H1 (cell line): ENCODE measurements at regions not wholly inside any gene's neighbourhood (a gene's known extent, or its start where the extent isn't known, plus 50 kb on each side); places are given as distances from the start of the nearest gene placed in this dataset.

Experiments
- CTCF ChIA-PET: fragments of 300-600 bp; sonication (Branson Sonifier 250); formaldehyde crosslinking; loops from one replicate; lab custom pipeline; 2021; ENCODE audit not compliant: partially characterized antibody; lab: Charles Lee
- POLR2A ChIA-PET: fragments of 300-600 bp; sonication (Branson Sonifier 250); formaldehyde crosslinking; loops from one replicate; lab custom pipeline; 2021; ENCODE audit warnings: inconsistent platforms; ENCODE audit not compliant: partially characterized antibody; lab: Charles Lee
- DNase-seq, 2 experiments: peaks; one replicate each; pipeline versions ENCODE4 v3.0.0 to v3.0.0-alpha.2; 2010 to 2022; ENCODE audit warnings: low spot score in 2 of 2, low read depth in 1 of 2, mixed read lengths in 1 of 2
- FAIRE-seq: peaks from 2 replicates; lab custom pipeline; 2011; peaks lifted over from hg19 to GRCh38; lab: Jason Lieb, UNC
- H2AFZ ChIP-seq: 2 replicates; pipeline ENCODE4 v1.8.1; 2012; ENCODE audit warnings: low read length, inconsistent platforms
- H2AK5ac ChIP-seq: 2 replicates; pipeline ENCODE4 v1.6.1; 2013; ENCODE audit warnings: low read depth, low read length
- H2BK120ac ChIP-seq: replicated peaks from 2 replicates; pipeline ENCODE3; 2013; ENCODE audit warnings: low read depth, low read length, inconsistent platforms
- H2BK12ac ChIP-seq: 2 replicates; pipeline ENCODE4 v1.6.1; 2013; ENCODE audit warnings: low read depth, low read length
- H2BK15ac ChIP-seq: 2 replicates; pipeline ENCODE4 v1.6.1; 2013; ENCODE audit warnings: low read length
- H2BK20ac ChIP-seq: 2 replicates; pipeline ENCODE4 v1.6.1; 2013; ENCODE audit warnings: low read length
- H2BK5ac ChIP-seq: 2 replicates; pipeline ENCODE4 v1.6.1; 2013; ENCODE audit warnings: low read depth, low read length
- H3K14ac ChIP-seq: 2 replicates; pipeline ENCODE4 v1.6.1; 2013; ENCODE audit warnings: inconsistent platforms; ENCODE audit not compliant: insufficient read length
- H3K18ac ChIP-seq: 2 replicates; pipeline ENCODE4 v1.6.1; 2013; ENCODE audit warnings: low read length; ENCODE audit errors: extremely low read depth
- H3K23ac ChIP-seq: 2 replicates; pipeline ENCODE4 v1.6.1; 2013; ENCODE audit warnings: inconsistent platforms; ENCODE audit not compliant: insufficient read length
- H3K23me2 ChIP-seq: 2 replicates; pipeline ENCODE4 v1.6.1; 2013; ENCODE audit warnings: low read depth, low read length
- H3K27ac ChIP-seq: 2 replicates; pipeline ENCODE4 v1.6.1; 2011; ENCODE audit warnings: low read depth, low read length, inconsistent platforms
- H3K27me3 ChIP-seq, 4 experiments: replicated peaks in 1 of 4; 1 replicate in 1 of 4; 2 replicates in 3 of 4; pipeline versions ENCODE4 v1.6.1 to v1.8.1; 2011 to 2013; ENCODE audit warnings: low read length in 3 of 4, mild to moderate bottlenecking in 3 of 4, inconsistent platforms in 2 of 4, mixed read lengths in 2 of 4, moderate library complexity in 1 of 4; ENCODE audit not compliant: control insufficient read depth in 3 of 4, insufficient read depth in 3 of 4; ENCODE audit errors: extremely low read depth in 1 of 4
- H3K36me3 ChIP-seq, 4 experiments: 2 replicates each; pipeline versions ENCODE4 v1.6.1 to v1.8.1; 2011 to 2013; ENCODE audit warnings: mild to moderate bottlenecking in 4 of 4, low read length in 3 of 4, moderate library complexity in 2 of 4, control low read depth in 1 of 4, inconsistent platforms in 1 of 4; ENCODE audit not compliant: insufficient read depth in 4 of 4, control insufficient read depth in 2 of 4
- H3K4ac ChIP-seq: replicated peaks from 2 replicates; pipeline ENCODE3; 2013; ENCODE audit warnings: low read length, low read depth, mixed read lengths, inconsistent platforms; ENCODE audit not compliant: insufficient read length
- H3K4me1 ChIP-seq, 4 experiments: replicated peaks in 1 of 4; 1 replicate in 1 of 4; 2 replicates in 3 of 4; pipeline versions ENCODE4 v1.6.1 to v1.8.1; 2011 to 2013; ENCODE audit warnings: low read length in 3 of 4, inconsistent platforms in 2 of 4, mixed read lengths in 1 of 4; ENCODE audit not compliant: insufficient read depth in 4 of 4, control insufficient read depth in 3 of 4
- H3K4me2 ChIP-seq, 2 experiments: 2 replicates each; pipeline versions ENCODE4 v1.6.1 to v1.8.1; 2011 to 2013; ENCODE audit warnings: low read depth in 2 of 2, low read length in 2 of 2, control low read depth in 1 of 2, inconsistent platforms in 1 of 2, mild to moderate bottlenecking in 1 of 2; ENCODE audit not compliant: insufficient read depth in 1 of 2
- H3K4me3 ChIP-seq, 4 experiments: fragments of 200-600, 300-600 bp in 1 of 4; sonication (generic), shearing (Covaris generic), sonication (Bioruptor Twin) in 1 of 4; 2 replicates each; pipeline versions ENCODE4 v1.5.1 to v1.8.1; 2011 to 2016; ENCODE audit warnings: low read length in 4 of 4, low read depth in 3 of 4, control low read depth in 2 of 4, inconsistent platforms in 2 of 4, mild to moderate bottlenecking in 2 of 4, mixed read lengths in 1 of 4, moderate library complexity in 1 of 4; ENCODE audit not compliant: insufficient read depth in 2 of 4; ENCODE audit errors: extremely low read depth in 1 of 4
- H3K56ac ChIP-seq: replicated peaks from 2 replicates; pipeline ENCODE3; 2013; ENCODE audit warnings: low read depth, mild to moderate bottlenecking, mixed read lengths, low read length, inconsistent platforms; ENCODE audit not compliant: insufficient read length
- H3K79me1 ChIP-seq: 2 replicates; pipeline ENCODE4 v1.6.1; 2013; ENCODE audit warnings: low read depth, low read length, control low read depth
- H3K79me2 ChIP-seq, 2 experiments: 2 replicates each; pipeline versions ENCODE4 v1.6.1 to v1.8.1; 2012 to 2013; ENCODE audit warnings: low read length in 2 of 2, mild to moderate bottlenecking in 2 of 2, inconsistent platforms in 1 of 2; ENCODE audit not compliant: insufficient read depth in 2 of 2, control insufficient read depth in 1 of 2
- H3K9ac ChIP-seq, 4 experiments: replicated peaks in 1 of 4; 1 replicate in 1 of 4; 2 replicates in 3 of 4; pipeline versions ENCODE4 v1.6.1 to v1.8.1; 2011 to 2013; ENCODE audit warnings: low read depth in 3 of 4, low read length in 3 of 4, control low read depth in 2 of 4, mild to moderate bottlenecking in 2 of 4, moderate library complexity in 2 of 4, inconsistent platforms in 1 of 4; ENCODE audit errors: extremely low read depth in 1 of 4
- H3K9me3 ChIP-seq, 2 experiments: 2 replicates each; pipeline versions ENCODE4 v1.6.1 to v1.8.1; 2012 to 2013; ENCODE audit warnings: mild to moderate bottlenecking in 2 of 2, moderate library complexity in 2 of 2, control low read depth in 1 of 2, inconsistent platforms in 1 of 2, low read depth in 1 of 2, low read length in 1 of 2, mixed read lengths in 1 of 2; ENCODE audit not compliant: insufficient read depth in 2 of 2
- H4K20me1 ChIP-seq, 2 experiments: replicated peaks in 1 of 2; 2 replicates each; pipeline versions ENCODE3 to v1.8.1; 2011 to 2013; ENCODE audit warnings: inconsistent platforms in 2 of 2, low read length in 2 of 2, mild to moderate bottlenecking in 1 of 2; ENCODE audit not compliant: insufficient read depth in 2 of 2, control insufficient read depth in 1 of 2
- H4K5ac ChIP-seq: 2 replicates; pipeline ENCODE4 v1.6.1; 2013; ENCODE audit warnings: low read length, low read depth, mixed read lengths, inconsistent platforms; ENCODE audit not compliant: insufficient read length
- H4K8ac ChIP-seq: 2 replicates; pipeline ENCODE4 v1.8.0; 2013; ENCODE audit warnings: mild to moderate bottlenecking, moderate library complexity, low read length, inconsistent platforms; ENCODE audit not compliant: insufficient read depth; ENCODE audit errors: extremely low read depth
- H4K91ac ChIP-seq: replicated peaks from 2 replicates; pipeline ENCODE3; 2013; ENCODE audit warnings: low read length, mixed read lengths, inconsistent platforms; ENCODE audit not compliant: insufficient read length
- BACH1 ChIP-seq: IDR thresholded peaks from 2 replicates; pipeline ENCODE4 v1.6.1; 2012; ENCODE audit warnings: low read length, improper control_type of control experiment
- RAD21 ChIP-seq, 2 experiments: IDR thresholded peaks in 1 of 2; conservative IDR thresholded peaks in 1 of 2; 2 replicates each; pipeline ENCODE4 v1.6.1; 2011; ENCODE audit warnings: low read depth in 2 of 2, low read length in 2 of 2, improper control_type of control experiment in 1 of 2, inconsistent platforms in 1 of 2, mild to moderate bottlenecking in 1 of 2, moderate library complexity in 1 of 2
- WGBS, 2 experiments: shearing (Covaris generic) in 1 of 2; methylation state at CpG; one replicate each; pipeline versions ENCODE4 v1.1.6 to v1.1.7; 2013 to 2015; ENCODE audit warnings: low lambda C conversion rate in 2 of 2, mixed read lengths in 2 of 2, inconsistent platforms in 1 of 2, low coverage in 1 of 2, missing lambda C conversion rate in 1 of 2; ENCODE audit not compliant: insufficient replicate concordance in 2 of 2, insufficient coverage in 1 of 2, insufficient read length in 1 of 2; ENCODE audit errors: extremely low coverage in 1 of 2, missing lambda C conversion rate in 1 of 2; 5-methylcytosine and 5-hydroxymethylcytosine counted together

DNA sequence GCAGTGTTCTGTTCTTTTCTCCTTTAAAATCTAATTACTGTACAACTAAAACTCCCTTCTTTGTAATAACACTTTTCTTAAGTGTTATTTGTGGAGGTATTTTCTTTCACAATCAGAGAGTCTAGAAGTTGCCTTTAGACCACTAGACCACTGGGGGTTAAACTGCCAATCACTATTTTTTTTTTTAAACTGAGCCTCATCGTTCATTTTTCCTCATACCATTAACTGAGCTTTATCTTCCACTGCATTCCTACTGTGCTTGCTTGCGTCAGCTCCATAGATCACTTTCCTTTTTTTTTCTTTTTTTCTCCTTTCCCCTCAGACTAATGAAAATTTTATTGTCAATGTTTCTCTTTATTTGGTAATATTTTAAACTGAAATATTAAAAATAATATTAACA, 310.6 kb downstream of the PDHA2 start:
- Histone ChIP-seq H3K14ac (no peak overlapping the region), H3K9me3 (no peaks in the 10 kb centered on the region), H3K56ac (no peak overlapping the region), H4K20me1 (no peaks in the 10 kb centered on the region), H3K4me1 (no peaks in the 10 kb centered on the region), H3K36me3 (no peaks in the 10 kb centered on the region), H3K79me2 (no peaks in the 10 kb centered on the region), H3K79me1 (no peaks in the 10 kb centered on the region), H3K18ac (no peak overlapping the region), H3K23me2 (no peaks in the 10 kb centered on the region), H2BK5ac (no peak overlapping the region), H3K27me3 (no peaks in the 10 kb centered on the region), H2BK120ac (no peak overlapping the region), H4K91ac (no peak overlapping the region), H2AFZ (no peak overlapping the region), H2BK12ac (no peak overlapping the region), H4K5ac (no peak overlapping the region), H2BK15ac (no peak overlapping the region), H3K27ac (no peak overlapping the region), H3K9ac (no peak overlapping the region), H4K8ac (no peak overlapping the region), H2BK20ac (no peak overlapping the region), H2AK5ac (no peak overlapping the region), H3K4me3 (no peak overlapping the region), H3K4ac (no peak overlapping the region), H3K4me2 (no peak overlapping the region), H3K23ac (no peak overlapping the region)
- 93% methylated on average over 2 of the region's 2 CpGs; no CpG with 5 or more reads in 1 of the 2 experiments for WGBS, 2 experiments
- DNase-seq (no peak), FAIRE-seq (no peak)
- no peak for TF ChIP-seq RAD21 (IDR thresholded peaks at IDR 0.05 in 1 of 2, conservative IDR thresholded peaks at IDR 0.05 in 1 of 2; ENCODE audit: low read depth in 2 of 2, low read length in 2 of 2)
- TF ChIP-seq BACH1, result no peak
- ChIA-PET CTCF (interaction anchor here (0.6 to 0.8 kb wide), 2 partner anchors 20 to 46 kb away, joined by 3 read pairs; no protein-coding TSS in a partner anchor), POLR2A (no interaction called here)
